Tibial artery (tissue), 4 donors: ENCODE measurements at regions not wholly inside any gene's neighbourhood (a gene's known extent, or its start where the extent isn't known, plus 50 kb on each side); places are given as distances from the start of the nearest gene placed in this dataset.

ENCODE experiments used
- DNase-seq, 2 donors: peaks; one replicate each; pipeline ENCODE4 v3.0.0-alpha.2; 2019
- H3K27ac ChIP-seq, 2 donors: fragments of 200-600 bp; sonication (generic) in 1 of 2; 1 replicate in 1 of 2; 2 replicates in 1 of 2; pipeline ENCODE4 v1.5.1; 2018 to 2019; ENCODE audit warnings: mild to moderate bottlenecking in 1 of 2
- H3K27me3 ChIP-seq, 2 donors: fragments of 200-600 bp; sonication (generic) in 1 of 2; one replicate each; pipeline versions ENCODE4 v1.5.1 to v1.6.0; 2016 to 2019
- H3K36me3 ChIP-seq, 3 donors: fragments of 200-600 bp; sonication (generic) in 2 of 3; one replicate each; pipeline ENCODE4 v1.5.1; 2016 to 2019; ENCODE audit warnings: mild to moderate bottlenecking in 2 of 3
- H3K4me1 ChIP-seq, 4 donors: fragments of 200-600 bp; sonication (generic) in 2 of 4; 1 replicate in 3 of 4; 2 replicates in 1 of 4; pipeline ENCODE4 v1.5.1; 2016 to 2019
- H3K4me3 ChIP-seq, 2 donors: fragments of 200-600 bp; sonication (generic) in 1 of 2; 1 replicate in 1 of 2; 2 replicates in 1 of 2; pipeline ENCODE4 v1.5.1; 2018 to 2019; ENCODE audit warnings: mild to moderate bottlenecking in 2 of 2
- H3K9me3 ChIP-seq, 3 donors: fragments of 200-600 bp; sonication (generic) in 1 of 3; one replicate each; pipeline ENCODE4 v1.5.1; 2016 to 2019
- intact Hi-C: fragments of 100-400 bp; cut with DNase I; formaldehyde crosslinking; loops from one replicate; pipeline ENCODE4 v1.15.0; 2023; ENCODE audit warnings: low total_unique reads
- TF ChIP-seq, protein P1 (sequence below), 2 experiments: fragments of 200-600 bp in 1 of 2; fragments of 450-650 bp in 1 of 2; IDR thresholded peaks; one replicate each; pipeline ENCODE4 v1.5.1; 2017 to 2019; ENCODE audit warnings: antibody characterized with exemption in 2 of 2, mild to moderate bottlenecking in 1 of 2, moderate library complexity in 1 of 2

DNA sequence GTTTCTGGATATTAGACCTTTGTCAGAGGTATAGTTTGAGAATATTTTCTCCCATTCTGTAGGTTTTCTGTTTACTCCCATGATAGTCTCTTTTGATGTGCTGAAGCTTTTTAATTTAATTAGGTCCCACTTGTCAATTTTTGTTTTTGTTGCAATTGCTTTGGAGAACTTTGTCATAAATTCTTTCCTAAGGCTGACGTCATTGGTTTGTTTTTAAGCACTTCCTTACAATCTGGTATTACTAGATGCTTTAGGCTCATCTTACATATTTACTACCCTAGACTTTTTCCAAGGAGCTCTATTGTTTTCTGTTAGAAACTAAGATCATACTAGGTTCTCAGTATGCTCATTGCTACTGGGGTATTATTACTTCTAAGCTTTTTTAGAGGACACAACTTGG, 806.3 kb downstream of the PDHA2 start:
- TF ChIP-seq, protein P1, sequence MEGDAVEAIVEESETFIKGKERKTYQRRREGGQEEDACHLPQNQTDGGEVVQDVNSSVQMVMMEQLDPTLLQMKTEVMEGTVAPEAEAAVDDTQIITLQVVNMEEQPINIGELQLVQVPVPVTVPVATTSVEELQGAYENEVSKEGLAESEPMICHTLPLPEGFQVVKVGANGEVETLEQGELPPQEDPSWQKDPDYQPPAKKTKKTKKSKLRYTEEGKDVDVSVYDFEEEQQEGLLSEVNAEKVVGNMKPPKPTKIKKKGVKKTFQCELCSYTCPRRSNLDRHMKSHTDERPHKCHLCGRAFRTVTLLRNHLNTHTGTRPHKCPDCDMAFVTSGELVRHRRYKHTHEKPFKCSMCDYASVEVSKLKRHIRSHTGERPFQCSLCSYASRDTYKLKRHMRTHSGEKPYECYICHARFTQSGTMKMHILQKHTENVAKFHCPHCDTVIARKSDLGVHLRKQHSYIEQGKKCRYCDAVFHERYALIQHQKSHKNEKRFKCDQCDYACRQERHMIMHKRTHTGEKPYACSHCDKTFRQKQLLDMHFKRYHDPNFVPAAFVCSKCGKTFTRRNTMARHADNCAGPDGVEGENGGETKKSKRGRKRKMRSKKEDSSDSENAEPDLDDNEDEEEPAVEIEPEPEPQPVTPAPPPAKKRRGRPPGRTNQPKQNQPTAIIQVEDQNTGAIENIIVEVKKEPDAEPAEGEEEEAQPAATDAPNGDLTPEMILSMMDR (IDR thresholded peaks at IDR 0.05) = no peak
- Histone ChIP-seq H3K27ac (no peak overlapping the region), H3K4me3 (no peak overlapping the region), H3K9me3 (no peaks in the 10 kb centered on the region), H3K27me3 (no peaks in the 10 kb centered on the region), H3K4me1 (no peaks in the 10 kb centered on the region), H3K36me3 (no peaks in the 10 kb centered on the region)
- intact Hi-C loops = no loop called here
- no peak for DNase-seq

DNA sequence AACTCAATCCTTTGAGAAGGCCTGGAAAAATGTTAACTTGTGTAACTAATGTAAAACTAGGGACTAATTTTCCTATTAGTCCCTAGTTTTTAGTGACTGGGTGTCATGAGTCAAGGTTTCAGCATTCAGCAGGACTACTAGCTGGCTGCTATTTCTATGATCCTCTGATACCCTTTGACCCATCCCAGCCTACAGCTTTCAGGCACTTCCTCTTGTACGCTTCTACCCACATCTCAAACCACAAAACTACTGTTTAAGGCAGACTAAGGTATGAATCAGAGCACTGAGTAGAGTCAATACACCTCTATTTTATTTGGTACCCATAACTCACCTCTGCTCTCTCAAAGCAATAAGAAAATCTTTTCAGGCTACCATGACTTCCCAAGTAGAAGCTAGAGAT, 809.6 kb downstream of the PDHA2 start:
- Histone ChIP-seq H3K4me3 (no peak overlapping the region), H3K36me3 (no peaks in the 10 kb centered on the region), H3K4me1 (no peaks in the 10 kb centered on the region), H3K27me3 (no peaks in the 10 kb centered on the region), H3K27ac (no peak overlapping the region), H3K9me3 (no peaks in the 10 kb centered on the region)
- TF ChIP-seq, protein P1 (IDR thresholded peaks at IDR 0.05) = no peak
- intact Hi-C loops = no loop called here
- DNase-seq = no peak

DNA sequence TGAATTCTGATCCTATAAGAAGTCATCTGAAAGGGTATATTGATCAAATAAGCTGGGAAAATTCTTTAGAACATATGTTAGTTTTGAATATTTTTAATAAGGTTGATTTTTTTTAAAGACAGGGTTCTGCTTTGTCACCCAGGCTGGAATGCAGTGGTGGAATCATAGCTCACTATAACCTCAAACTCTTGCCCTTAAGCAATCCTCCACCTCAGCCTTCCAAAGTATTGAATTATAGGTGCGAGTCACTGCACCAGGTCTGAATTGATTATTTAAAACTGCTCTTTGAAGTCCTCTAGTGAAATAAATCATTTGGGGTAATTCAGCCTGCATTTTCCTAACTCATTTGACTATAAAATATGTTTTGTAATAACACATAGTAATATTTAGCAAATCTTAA, 812.3 kb downstream of the PDHA2 start:
- TF ChIP-seq, protein P1 (IDR thresholded peaks at IDR 0.05) = no peak

DNA sequence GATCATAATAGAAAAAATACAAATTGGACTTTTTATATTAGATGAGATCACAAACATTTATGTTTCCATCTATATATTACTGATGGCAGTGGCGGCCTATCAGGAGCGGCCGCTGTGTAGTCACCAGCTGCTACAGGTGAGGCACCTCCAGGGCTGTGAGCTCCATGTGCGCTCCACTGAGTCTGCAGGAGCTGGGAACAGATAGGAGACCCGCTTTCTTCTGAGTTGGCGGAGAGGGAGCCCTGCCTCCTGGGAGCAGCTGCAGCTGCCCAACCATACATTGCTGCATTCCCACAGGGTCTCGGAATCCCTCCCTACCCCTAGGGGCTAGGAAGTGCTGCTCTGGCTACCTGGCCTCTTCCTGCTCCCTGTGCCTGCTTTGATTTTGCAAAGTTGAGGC, 812.9 kb downstream of the PDHA2 start:
- Histone ChIP-seq H3K27me3 (no peaks in the 10 kb centered on the region), H3K4me3 (no peak overlapping the region), H3K9me3 (no peaks in the 10 kb centered on the region), H3K36me3 (no peaks in the 10 kb centered on the region), H3K27ac (no peak overlapping the region), H3K4me1 (no peaks in the 10 kb centered on the region)
- TF ChIP-seq, protein P1 (IDR thresholded peaks at IDR 0.05) = no peak
- intact Hi-C loops = no loop called here
- DNase-seq = no peak

More for the DNA sequence above, 812.3 kb downstream of the PDHA2 start:
- H3K4me3 ChIP-seq = no peak overlapping the region
- no peaks in the 10 kb centered on the region for H3K36me3 ChIP-seq
- H3K27ac ChIP-seq = no peak overlapping the region
- H3K27me3 ChIP-seq = no peaks in the 10 kb centered on the region
- no peaks in the 10 kb centered on the region for H3K4me1 ChIP-seq
- no peak for DNase-seq
- intact Hi-C loops = no loop called here
- H3K9me3 ChIP-seq = no peaks in the 10 kb centered on the region

DNA sequence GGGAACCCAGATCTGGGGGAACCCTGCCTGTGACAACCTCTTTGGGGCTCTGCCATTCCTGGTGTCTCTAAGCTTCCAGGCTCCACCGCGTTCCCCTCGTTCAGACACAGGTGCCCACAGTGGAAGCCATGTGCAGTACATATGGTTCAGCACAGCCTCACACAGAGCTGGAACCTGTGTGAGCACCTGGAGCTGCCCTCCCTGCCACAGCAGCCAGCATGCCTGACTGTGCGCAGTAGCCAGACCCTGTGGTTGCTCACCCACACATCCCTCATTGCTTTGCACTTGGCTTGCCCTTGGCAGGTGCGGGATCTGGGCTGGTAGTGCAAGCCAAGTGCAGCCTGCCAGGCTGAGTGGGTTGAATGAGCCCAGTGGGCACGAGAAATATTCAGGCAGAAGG, 814.2 kb downstream of the PDHA2 start:
- DNase-seq = no peak
- H3K9me3 ChIP-seq = no peaks in the 10 kb centered on the region
- H3K4me1 ChIP-seq = no peaks in the 10 kb centered on the region
- H3K4me3 ChIP-seq = no peak overlapping the region
- intact Hi-C loops = no loop called here
- no peaks in the 10 kb centered on the region for H3K27me3 ChIP-seq
- TF ChIP-seq, protein P1 (IDR thresholded peaks at IDR 0.05) = no peak
- H3K36me3 ChIP-seq = no peaks in the 10 kb centered on the region
- no peak overlapping the region for H3K27ac ChIP-seq

DNA sequence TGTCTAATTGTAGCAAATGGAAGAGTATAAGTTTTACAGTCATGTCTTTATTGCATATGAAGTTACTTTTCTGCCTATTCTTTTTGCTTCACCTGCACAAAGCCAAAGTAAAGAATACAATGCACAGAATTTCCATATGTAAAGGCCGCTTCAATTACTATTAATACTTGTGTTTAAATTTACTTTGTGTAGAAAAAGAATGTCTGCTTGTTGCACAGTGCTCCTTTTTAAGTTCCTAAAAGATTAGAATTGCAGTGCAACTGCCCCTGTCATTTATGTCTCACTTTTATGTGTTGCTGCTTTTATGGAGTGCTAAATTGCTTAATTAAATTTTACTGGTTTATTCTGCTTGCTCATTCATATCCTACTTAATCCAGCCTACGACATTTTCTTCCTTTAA, 830.5 kb downstream of the PDHA2 start:
- TF ChIP-seq, protein P1 (IDR thresholded peaks at IDR 0.05) = no peak
- Histone ChIP-seq H3K4me1 (no peaks in the 10 kb centered on the region), H3K27ac (no peak overlapping the region), H3K9me3 (no peaks in the 10 kb centered on the region), H3K27me3 (no peaks in the 10 kb centered on the region), H3K36me3 (no peaks in the 10 kb centered on the region), H3K4me3 (no peak overlapping the region)
- DNase-seq = no peak
- intact Hi-C loops = no loop called here
